Skeletal muscle tissue (tissue), 1 donor: ENCODE measurements at regions not wholly inside any gene's neighbourhood (a gene's known extent, or its start where the extent isn't known, plus 50 kb on each side); places are given as distances from the start of the nearest gene placed in this dataset. TPM values are rescaled to one million over a fixed set of nuclear protein-coding genes. Genes with fewer than 3 reads are reported as not detected.

Source experiments
- small RNA-seq: library from RNA; depleted of rRNA; stranded (forward); fragments of <200 nt; gene quantifications from one replicate; pipeline ENCODE3, GENCODE V24; 2014

Small RNA genes in the stretch of these regions (small RNA-seq; reads per million reads assigned to genes)
- gene AL355076.1 (not detected), gene MIR4708 (not detected)
